SK-N-SH (cell line): ENCODE measurements at regions not wholly inside any gene's neighbourhood (a gene's known extent, or its start where the extent isn't known, plus 50 kb on each side); places are given as distances from the start of the nearest gene placed in this dataset.

Experiments used
- CTCF ChIA-PET: fragments of 300-600, 350-600 bp; formaldehyde crosslinking; extraction: SDS; loops from one replicate; lab custom pipeline; 2021; lab: Yijun Ruan, JAX
- POLR2A ChIA-PET: fragments of 350-600 bp; sonication (Branson Sonifier 250); formaldehyde crosslinking; extraction: SDS; loops from one replicate; lab custom pipeline; 2020; ENCODE audit warnings: antibody characterized with exemption, inconsistent platforms; lab: Yijun Ruan, JAX
- DNase-seq: peaks from one replicate; pipeline ENCODE4 v3.0.0; 2012
- H2AFZ ChIP-seq: fragments of 200-600 bp; sonication (generic); 2 replicates; pipeline ENCODE4 v1.8.1; 2016; ENCODE audit warnings: antibody characterized with exemption, mild to moderate bottlenecking, low read depth
- H3F3A ChIP-seq: fragments of 200-600 bp; sonication (generic); replicated peaks from 2 replicates; pipeline ENCODE3; 2016; ENCODE audit warnings: antibody characterized with exemption, mild to moderate bottlenecking; ENCODE audit not compliant: insufficient read depth
- H3K27ac ChIP-seq, 2 experiments: fragments of 200-500 bp in 1 of 2; fragments of 200-600 bp in 1 of 2; sonication (Bioruptor generic) in 1 of 2; sonication (generic), shearing (Covaris generic) in 1 of 2; 2 replicates each; pipeline versions ENCODE4 v1.5.1 to v1.6.1; 2014 to 2016; ENCODE audit warnings: low read depth in 2 of 2, inconsistent platforms in 1 of 2, low read length in 1 of 2, mild to moderate bottlenecking in 1 of 2, mixed read lengths in 1 of 2
- H3K27me3 ChIP-seq: fragments of 200-600 bp; sonication (generic), shearing (Covaris generic); 2 replicates; pipeline ENCODE4 v1.6.1; 2016; ENCODE audit warnings: mixed run types; ENCODE audit not compliant: insufficient read depth
- H3K36me3 ChIP-seq, 2 experiments: fragments of 200-500 bp in 1 of 2; fragments of 200-600 bp in 1 of 2; sonication (Bioruptor generic) in 1 of 2; sonication (generic) in 1 of 2; replicated peaks in 1 of 2; 2 replicates each; pipeline versions ENCODE3 to v1.5.1; 2014 to 2016; ENCODE audit warnings: low read length in 1 of 2, mild to moderate bottlenecking in 1 of 2; ENCODE audit not compliant: insufficient read depth in 2 of 2, control insufficient read depth in 1 of 2
- H3K4me1 ChIP-seq, 2 experiments: fragments of 200-500 bp in 1 of 2; fragments of 200-600 bp in 1 of 2; sonication (Bioruptor generic) in 1 of 2; sonication (generic), shearing (Covaris generic) in 1 of 2; 2 replicates each; pipeline versions ENCODE4 v1.5.1 to v1.6.1; 2014 to 2016; ENCODE audit warnings: low read depth in 1 of 2, low read length in 1 of 2, mixed run types in 1 of 2; ENCODE audit not compliant: insufficient read depth in 2 of 2, control insufficient read depth in 1 of 2
- H3K4me2 ChIP-seq: fragments of 200-600 bp; sonication (generic), shearing (Covaris generic); 2 replicates; pipeline ENCODE4 v1.6.1; 2017; ENCODE audit warnings: mixed run types
- H3K4me3 ChIP-seq, 2 experiments: fragments of 200-500 bp in 1 of 2; fragments of 200-600 bp in 1 of 2; sonication (Bioruptor generic) in 1 of 2; sonication (generic), shearing (Covaris generic) in 1 of 2; 2 replicates each; pipeline versions ENCODE4 v1.5.1 to v1.8.1; 2014 to 2016; ENCODE audit warnings: low read depth in 2 of 2, inconsistent platforms in 1 of 2, low read length in 1 of 2, mild to moderate bottlenecking in 1 of 2, mixed read lengths in 1 of 2, moderate library complexity in 1 of 2
- H3K79me2 ChIP-seq: fragments of 200-600 bp; sonication (generic); 2 replicates; pipeline ENCODE4 v1.8.1; 2017; ENCODE audit warnings: mild to moderate bottlenecking; ENCODE audit not compliant: insufficient read depth
- H3K9ac ChIP-seq: fragments of 200-600 bp; sonication (generic); 2 replicates; pipeline ENCODE4 v1.6.1; 2017; ENCODE audit warnings: mixed run types
- H3K9me2 ChIP-seq: fragments of 200-600 bp; sonication (generic); 2 replicates; pipeline ENCODE4 v1.6.1; 2017; ENCODE audit warnings: mixed run types
- H3K9me3 ChIP-seq: fragments of 200-600 bp; sonication (generic); 2 replicates; pipeline ENCODE4 v1.6.1; 2017; ENCODE audit warnings: mixed run types, mild to moderate bottlenecking, moderate library complexity
- H4K20me1 ChIP-seq: fragments of 200-600 bp; sonication (generic); 2 replicates; pipeline ENCODE4 v1.6.1; 2017; ENCODE audit warnings: mild to moderate bottlenecking, mixed run types; ENCODE audit not compliant: insufficient read depth
- CTCF ChIP-seq: fragments of 200-600 bp; sonication (generic); IDR thresholded peaks from 2 replicates; pipeline ENCODE4 v1.6.1; 2017; ENCODE audit warnings: antibody characterized with exemption, mild to moderate bottlenecking, moderate library complexity
- EP300 ChIP-seq, 2 experiments: IDR thresholded peaks; 2 replicates each; pipeline versions ENCODE4 v1.4.0 to v1.6.1; 2012; ENCODE audit warnings: borderline replicate concordance in 1 of 2, low read depth in 1 of 2, low read length in 1 of 2
- FOSL2 ChIP-seq: IDR thresholded peaks from 2 replicates; pipeline ENCODE4 v1.4.0; 2012; ENCODE audit warnings: low read depth, mild to moderate bottlenecking, moderate library complexity, borderline replicate concordance
- FOXJ3 ChIP-seq: sonication (generic); formaldehyde crosslinking; IDR thresholded peaks from 2 replicates; pipeline ENCODE4 v1.5.1; 2020; ENCODE audit warnings: mild to moderate bottlenecking, missing genetic modification reagents
- FOXM1 ChIP-seq: IDR thresholded peaks from 2 replicates; pipeline ENCODE4 v1.4.0; 2012; ENCODE audit warnings: low read depth, mild to moderate bottlenecking
- JUND ChIP-seq: IDR thresholded peaks from 2 replicates; pipeline ENCODE4 v1.4.0; 2012
- MAX ChIP-seq: IDR thresholded peaks from 2 replicates; pipeline ENCODE4 v1.4.0; 2012; ENCODE audit warnings: low read depth
- MEF2A ChIP-seq: IDR thresholded peaks from 2 replicates; pipeline ENCODE4 v1.4.0; 2012; ENCODE audit warnings: low read depth, borderline replicate concordance
- NRF1 ChIP-seq: IDR thresholded peaks from 2 replicates; pipeline ENCODE4 v1.6.1; 2012; ENCODE audit warnings: low read depth, mild to moderate bottlenecking, low read length
- RAD21 ChIP-seq: IDR thresholded peaks from 2 replicates; pipeline ENCODE4 v1.6.1; 2012; ENCODE audit warnings: mild to moderate bottlenecking, low read length
- RCOR1 ChIP-seq: fragments of 150-350 bp; IDR thresholded peaks from 2 replicates; pipeline ENCODE4 v1.6.1; 2017; ENCODE audit warnings: antibody characterized with exemption, low read length
- REST ChIP-seq: IDR thresholded peaks from 2 replicates; pipeline ENCODE4 v1.6.1; 2012; ENCODE audit warnings: mild to moderate bottlenecking, low read depth, low read length, moderate library complexity
- RFX5 ChIP-seq: IDR thresholded peaks from 2 replicates; pipeline ENCODE4 v1.6.1; 2012; ENCODE audit warnings: mild to moderate bottlenecking, improper control_type of control experiment, low read length
- RXRA ChIP-seq: IDR thresholded peaks from 2 replicates; pipeline ENCODE4 v1.4.0; 2012; ENCODE audit warnings: low read depth, mild to moderate bottlenecking, borderline replicate concordance
- SMC3 ChIP-seq: IDR thresholded peaks from 2 replicates; pipeline ENCODE4 v1.6.1; 2012; ENCODE audit warnings: low read depth, low read length, improper control_type of control experiment
- TAF1 ChIP-seq: IDR thresholded peaks from 2 replicates; pipeline ENCODE4 v1.6.1; 2012; ENCODE audit warnings: low read depth, mild to moderate bottlenecking, low read length, moderate library complexity, borderline replicate concordance
- TEAD4 ChIP-seq: IDR thresholded peaks from 2 replicates; pipeline ENCODE4 v1.4.0; 2012; ENCODE audit warnings: mild to moderate bottlenecking, borderline replicate concordance; ENCODE audit not compliant: insufficient read depth
- USF1 ChIP-seq: IDR thresholded peaks from 2 replicates; pipeline ENCODE4 v1.4.0; 2012; ENCODE audit warnings: low read depth, borderline replicate concordance
- USF2 ChIP-seq: fragments of 150-350 bp; IDR thresholded peaks from 2 replicates; pipeline ENCODE4 v1.6.1; 2017; ENCODE audit warnings: antibody characterized with exemption, low read length, low read depth, borderline replicate concordance
- YY1 ChIP-seq: IDR thresholded peaks from 2 replicates; pipeline ENCODE4 v1.4.0; 2012; ENCODE audit warnings: low read depth, mild to moderate bottlenecking
- WGBS: methylation state at CpG from one replicate; pipeline ENCODE4 v1.1.6; 2017; ENCODE audit warnings: low lambda C conversion rate; 5-methylcytosine and 5-hydroxymethylcytosine counted together

- no peaks in the 10 kb centered on the region for H3K9me2 ChIP-seq
- ChIA-PET POLR2A (no interaction called here), CTCF (interaction anchor here (7.8 kb wide), 1 partner anchor 15 kb away, joined by 69 read pairs; no protein-coding TSS in a partner anchor)
- DNase-seq = no peak
- no peak overlapping the region for H2AFZ ChIP-seq
- no peak overlapping the region for H3K9ac ChIP-seq
- no peaks in the 10 kb centered on the region for H3K27me3 ChIP-seq
- WGBS = 42% methylated on average over 6 of the region's 6 CpGs
- no peak overlapping the region for H3K27ac ChIP-seq
- no peaks in the 10 kb centered on the region for H4K20me1 ChIP-seq
- no peak overlapping the region for H3K4me3 ChIP-seq
- TF ChIP-seq NRF1 (no peak), FOXM1 (no peak), FOSL2 (no peak), REST (no peak), USF2 (no peak), RCOR1 (no peak), EP300 (IDR thresholded peaks at IDR 0.05; ENCODE audit: borderline replicate concordance in 1 of 2, low read depth in 1 of 2, low read length in 1 of 2) (no peak), USF1 (no peak), SMC3 (no peak), RFX5 (no peak), CTCF (no peak), RXRA (no peak), FOXJ3 (no peak), JUND (no peak), TEAD4 (no peak), MAX (no peak), MEF2A (no peak), RAD21 (no peak), YY1 (no peak), TAF1 (no peak)
- H3K4me2 ChIP-seq = no peak overlapping the region
- H3K36me3 ChIP-seq = no peaks in the 10 kb centered on the region
- no peaks in the 10 kb centered on the region for H3K79me2 ChIP-seq
- no peaks in the 10 kb centered on the region for H3K9me3 ChIP-seq
- H3F3A ChIP-seq = no peaks in the 10 kb centered on the region
- no peaks in the 10 kb centered on the region for H3K4me1 ChIP-seq
Observed at GRCh38 chr1:182128502-182128901, 67.0 kb upstream of the ZNF648 start.
